OCI-LY3 (cell line): ENCODE measurements at regions not wholly inside any gene's neighbourhood (a gene's known extent, or its start where the extent isn't known, plus 50 kb on each side); places are given as distances from the start of the nearest gene placed in this dataset.

Experiments
- CTCF ChIP-seq: fragments of 200-600, 300-600 bp; sonication (generic); IDR thresholded peaks from 2 replicates; pipeline ENCODE4 v1.5.1; 2014; ENCODE audit warnings: antibody characterized with exemption, low read length, low read depth
- EZH2phosphoT487 ChIP-seq: fragments of 200-600 bp; shearing (Covaris generic); IDR thresholded peaks from 2 replicates; pipeline ENCODE4 v1.6.1; 2018; ENCODE audit warnings: antibody characterized with exemption, mixed run types, low read depth

- TF ChIP-seq CTCF (no peak), EZH2phosphoT487 (no peak)
Measured at GRCh38 chr3:1908651-1909445, 189.8 kb upstream of the CNTN4 start.
